ENCODE measurements at regions not wholly inside any gene's neighbourhood (a gene's known extent, or its start where the extent isn't known, plus 50 kb on each side); places are given as distances from the start of the nearest gene placed in this dataset.

DNA sequence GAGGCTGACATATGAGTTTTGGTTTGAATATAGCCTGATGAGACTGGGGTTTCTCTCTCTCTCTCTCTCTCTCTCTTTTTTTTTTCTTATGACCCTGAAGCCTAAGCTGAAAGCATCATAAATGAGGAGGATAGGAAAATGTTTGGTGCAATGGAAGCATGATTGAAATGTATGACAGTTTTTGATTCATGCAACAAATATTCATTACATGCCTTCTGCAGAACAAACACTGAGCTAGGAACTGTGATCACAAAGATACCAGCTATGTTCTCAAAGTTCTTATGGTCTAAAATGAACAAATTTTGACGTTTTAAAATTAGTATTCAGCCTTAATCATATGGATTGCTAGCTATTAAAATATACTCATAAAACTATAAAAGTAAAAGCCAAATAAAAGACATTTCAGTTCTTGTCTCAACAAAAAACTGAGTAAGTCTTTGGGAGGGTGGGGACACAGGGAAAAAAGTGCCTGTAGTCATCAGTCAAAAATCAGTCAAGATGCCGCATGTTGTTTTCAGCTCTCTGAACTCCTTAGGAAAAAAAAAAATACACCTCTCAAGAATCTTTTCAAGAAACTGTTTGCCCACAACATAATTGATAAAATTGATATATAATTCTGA, 57.2 kb downstream of the NKX6-1 start:
- H3K27ac Mint-ChIP-seq: no peak overlapping the region
- TF ChIP-seq, protein P1, sequence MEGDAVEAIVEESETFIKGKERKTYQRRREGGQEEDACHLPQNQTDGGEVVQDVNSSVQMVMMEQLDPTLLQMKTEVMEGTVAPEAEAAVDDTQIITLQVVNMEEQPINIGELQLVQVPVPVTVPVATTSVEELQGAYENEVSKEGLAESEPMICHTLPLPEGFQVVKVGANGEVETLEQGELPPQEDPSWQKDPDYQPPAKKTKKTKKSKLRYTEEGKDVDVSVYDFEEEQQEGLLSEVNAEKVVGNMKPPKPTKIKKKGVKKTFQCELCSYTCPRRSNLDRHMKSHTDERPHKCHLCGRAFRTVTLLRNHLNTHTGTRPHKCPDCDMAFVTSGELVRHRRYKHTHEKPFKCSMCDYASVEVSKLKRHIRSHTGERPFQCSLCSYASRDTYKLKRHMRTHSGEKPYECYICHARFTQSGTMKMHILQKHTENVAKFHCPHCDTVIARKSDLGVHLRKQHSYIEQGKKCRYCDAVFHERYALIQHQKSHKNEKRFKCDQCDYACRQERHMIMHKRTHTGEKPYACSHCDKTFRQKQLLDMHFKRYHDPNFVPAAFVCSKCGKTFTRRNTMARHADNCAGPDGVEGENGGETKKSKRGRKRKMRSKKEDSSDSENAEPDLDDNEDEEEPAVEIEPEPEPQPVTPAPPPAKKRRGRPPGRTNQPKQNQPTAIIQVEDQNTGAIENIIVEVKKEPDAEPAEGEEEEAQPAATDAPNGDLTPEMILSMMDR (IDR thresholded peaks at IDR 0.05): no peak
- no peaks in the 10 kb centered on the region for H3K27me3 Mint-ChIP-seq (ENCODE audit: low read depth, poor library complexity)
- no peaks in the 10 kb centered on the region for H3K36me3 Mint-ChIP-seq (ENCODE audit: low read depth)
- H3K4me1 Mint-ChIP-seq: no peaks in the 10 kb centered on the region
- H3K4me3 Mint-ChIP-seq: no peak overlapping the region
- DNase-seq: no peak
- no peaks in the 10 kb centered on the region for H3K9me3 Mint-ChIP-seq

DNA sequence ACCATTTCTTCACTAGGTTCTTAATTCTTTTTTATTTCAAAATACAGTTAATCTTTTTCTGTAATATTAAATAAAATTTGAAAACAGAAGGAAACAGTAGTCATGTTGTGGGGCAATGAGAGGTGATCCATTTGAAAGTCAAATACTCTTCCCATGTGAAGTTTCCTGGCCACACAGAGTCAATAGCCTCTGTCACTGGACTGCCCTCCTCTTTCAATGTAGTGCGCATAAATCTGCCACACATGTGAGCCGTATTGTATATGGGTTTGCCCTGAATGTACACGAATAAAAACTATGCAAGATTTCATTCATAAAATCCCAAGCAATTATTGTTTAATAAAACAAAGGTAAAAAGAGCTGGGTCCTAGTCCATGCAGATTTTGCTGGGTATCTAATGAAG, 59.1 kb downstream of the NKX6-1 start:
- TF ChIP-seq, protein P1 (IDR thresholded peaks at IDR 0.05): no peak

DNA sequence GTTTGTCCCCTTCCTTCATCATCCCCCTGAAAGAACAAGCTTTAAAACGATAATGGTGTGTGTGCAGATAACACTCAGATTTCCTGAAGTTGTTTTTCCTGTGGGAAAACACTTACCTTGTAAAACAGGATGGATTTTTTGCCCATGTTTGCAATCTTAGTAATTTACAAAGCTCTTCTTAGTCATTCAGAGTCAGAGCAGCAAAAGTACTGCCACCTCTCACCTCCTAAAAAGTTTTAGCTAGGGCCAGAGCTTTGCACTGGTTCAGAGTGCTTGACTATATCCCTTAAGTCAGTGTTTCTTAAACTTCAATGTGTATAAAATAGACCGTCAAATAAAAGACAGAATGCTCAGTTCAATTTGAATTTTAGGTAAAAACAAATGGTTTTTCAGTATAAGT, 62.3 kb downstream of the NKX6-1 start:
- TF ChIP-seq, protein P1 (IDR thresholded peaks at IDR 0.05): no peak
- no peaks in the 10 kb centered on the region for H3K9me3 Mint-ChIP-seq
- no peaks in the 10 kb centered on the region for H3K4me1 Mint-ChIP-seq
- peaks cover 4% of the 10 kb centered on the region for H3K27me3 Mint-ChIP-seq (ENCODE audit: low read depth, poor library complexity)
- H3K27ac Mint-ChIP-seq: no peak overlapping the region
- DNase-seq: no peak
- no peak overlapping the region for H3K4me3 Mint-ChIP-seq
- no peaks in the 10 kb centered on the region for H3K36me3 Mint-ChIP-seq (ENCODE audit: low read depth)

More for the DNA sequence above, 59.1 kb downstream of the NKX6-1 start:
- no peak for DNase-seq
- H3K27ac Mint-ChIP-seq: no peak overlapping the region
- H3K4me1 Mint-ChIP-seq: no peaks in the 10 kb centered on the region
- H3K4me3 Mint-ChIP-seq: no peak overlapping the region
- H3K27me3 Mint-ChIP-seq (ENCODE audit: low read depth, poor library complexity): no peaks in the 10 kb centered on the region
- H3K36me3 Mint-ChIP-seq (ENCODE audit: low read depth): no peaks in the 10 kb centered on the region
- no peaks in the 10 kb centered on the region for H3K9me3 Mint-ChIP-seq

DNA sequence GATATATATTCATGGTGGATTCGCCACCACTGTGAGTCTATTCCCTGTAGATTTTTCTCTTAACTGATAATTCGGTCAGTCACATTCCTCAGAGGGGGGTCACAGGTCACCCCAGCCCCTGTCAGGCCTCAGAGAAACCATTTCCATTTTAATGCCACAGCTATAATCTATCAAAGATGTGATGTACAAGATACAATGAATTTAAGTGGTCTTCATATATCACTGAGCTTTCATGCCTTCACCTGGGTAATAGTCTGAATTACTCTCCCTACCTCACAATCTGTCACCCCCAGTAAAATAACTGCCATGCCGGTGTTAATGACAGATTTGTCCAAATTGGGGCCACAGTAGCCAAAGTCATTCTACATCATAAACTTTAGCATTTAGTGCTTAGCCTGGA, 64.7 kb downstream of the NKX6-1 start:
- Mint-ChIP-seq H3K4me1 (no peaks in the 10 kb centered on the region), H3K27ac (no peak overlapping the region), H3K9me3 (no peaks in the 10 kb centered on the region), H3K27me3 (ENCODE audit: low read depth, poor library complexity) (peaks cover 4% of the 10 kb centered on the region), H3K36me3 (ENCODE audit: low read depth) (no peaks in the 10 kb centered on the region), H3K4me3 (no peak overlapping the region)
- no peak for DNase-seq
- TF ChIP-seq, protein P1 (IDR thresholded peaks at IDR 0.05): no peak

DNA sequence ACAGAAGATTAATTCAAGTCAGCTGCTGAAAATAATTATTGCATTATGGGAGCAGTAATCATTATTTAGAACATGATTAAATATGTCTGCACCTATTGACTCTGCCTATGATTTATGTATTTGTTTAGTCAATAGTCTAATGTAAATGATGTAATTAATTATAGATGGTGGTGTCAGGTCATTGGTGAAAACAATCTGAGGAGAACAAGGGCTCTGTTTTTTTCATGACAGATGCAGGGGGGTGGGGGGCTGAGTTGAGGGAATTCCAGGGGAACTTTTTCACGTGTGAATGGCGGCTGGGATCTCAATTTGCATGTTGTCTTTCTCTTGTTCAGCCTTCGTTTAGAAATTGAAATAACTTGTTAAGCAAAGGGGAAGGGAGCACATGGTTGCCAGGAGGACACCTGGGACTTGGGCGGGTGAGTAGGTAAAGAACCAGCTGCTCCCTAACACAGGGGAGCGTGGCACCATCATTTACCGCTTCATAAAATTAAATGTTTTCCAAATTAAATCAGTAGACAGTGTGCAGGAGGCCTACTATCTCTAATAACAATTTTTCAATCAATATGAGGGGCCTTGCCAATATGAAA, 65.4 kb downstream of the NKX6-1 start:
- no peaks in the 10 kb centered on the region for H3K9me3 Mint-ChIP-seq
- TF ChIP-seq, protein P1 (IDR thresholded peaks at IDR 0.05): no peak
- no peak overlapping the region for H3K4me3 Mint-ChIP-seq
- DNase-seq: no peak
- no peaks in the 10 kb centered on the region for H3K4me1 Mint-ChIP-seq
- peaks cover 4% of the 10 kb centered on the region for H3K27me3 Mint-ChIP-seq (ENCODE audit: low read depth, poor library complexity)
- H3K27ac Mint-ChIP-seq: no peak overlapping the region
- no peaks in the 10 kb centered on the region for H3K36me3 Mint-ChIP-seq (ENCODE audit: low read depth)

DNA sequence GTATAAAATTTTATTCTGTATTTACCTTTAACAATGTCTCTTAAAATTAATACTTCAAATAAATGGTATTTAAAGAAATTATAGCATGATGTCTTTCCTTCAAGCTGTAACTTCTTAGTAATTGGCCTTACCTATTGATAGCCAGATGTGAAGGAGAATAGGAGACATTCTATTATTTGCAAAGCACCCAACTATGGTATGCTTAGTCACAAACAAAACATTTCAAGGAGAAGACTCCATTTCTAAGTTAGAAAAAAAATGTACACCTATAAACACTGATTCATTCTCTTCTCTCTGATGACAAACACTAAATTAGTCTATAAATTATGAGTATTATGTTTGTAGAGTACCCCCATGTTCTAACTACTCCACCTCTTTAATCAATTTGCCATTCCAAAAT, 66.4 kb downstream of the NKX6-1 start:
- Mint-ChIP-seq H3K4me1 (no peaks in the 10 kb centered on the region), H3K27me3 (ENCODE audit: low read depth, poor library complexity) (peaks cover 4% of the 10 kb centered on the region), H3K9me3 (no peaks in the 10 kb centered on the region), H3K36me3 (ENCODE audit: low read depth) (no peaks in the 10 kb centered on the region), H3K27ac (no peak overlapping the region), H3K4me3 (no peak overlapping the region)
- TF ChIP-seq, protein P1 (IDR thresholded peaks at IDR 0.05): no peak
- no peak for DNase-seq
